ENCODE measurements at regions not wholly inside any gene's neighbourhood (a gene's known extent, or its start where the extent isn't known, plus 50 kb on each side); places are given as distances from the start of the nearest gene placed in this dataset.

- no peaks in the 10 kb centered on the region for H3K27me3 Mint-ChIP-seq
- no peak overlapping the region for H3K27ac Mint-ChIP-seq (ENCODE audit: low read depth)
- no peak overlapping the region for H3K4me3 Mint-ChIP-seq
- H3K4me1 Mint-ChIP-seq = no peaks in the 10 kb centered on the region
- DNase-seq (ENCODE audit: low spot score in 2 of 2) (no peak), ATAC-seq (replicated peaks; ENCODE audit: extremely low read depth, poor library complexity, severe bottlenecking) (no peak)
- peaks cover 8% of the 10 kb centered on the region for H3K9me3 Mint-ChIP-seq
- H3K36me3 Mint-ChIP-seq (ENCODE audit: insufficient read depth) = peaks cover 2% of the 10 kb centered on the region
These were observed 996.7 kb upstream of the CELF2 start for GRCh38 chr10:10020945-10021344.

- ATAC-seq (replicated peaks; ENCODE audit: extremely low read depth, poor library complexity, severe bottlenecking) = no peak
- H3K4me1 Mint-ChIP-seq = no peaks in the 10 kb centered on the region
- H3K4me3 Mint-ChIP-seq = no peak overlapping the region
- peaks cover 4% of the 10 kb centered on the region for H3K9me3 Mint-ChIP-seq
- H3K27me3 Mint-ChIP-seq = no peaks in the 10 kb centered on the region
- peaks cover 2% of the 10 kb centered on the region for H3K36me3 Mint-ChIP-seq (ENCODE audit: insufficient read depth)
- no peak for DNase-seq (ENCODE audit: low spot score in 2 of 2)
- H3K27ac Mint-ChIP-seq (ENCODE audit: low read depth) = no peak overlapping the region
These were observed 984.7 kb upstream of the CELF2 start for GRCh38 chr10:10032991-10033390.

- Mint-ChIP-seq H3K36me3 (ENCODE audit: insufficient read depth) (peaks cover 2% of the 10 kb centered on the region), H3K4me1 (no peaks in the 10 kb centered on the region), H3K27me3 (no peaks in the 10 kb centered on the region), H3K27ac (ENCODE audit: low read depth) (no peak overlapping the region), H3K4me3 (no peak overlapping the region), H3K9me3 (peaks cover 4% of the 10 kb centered on the region)
- ATAC-seq (replicated peaks; ENCODE audit: extremely low read depth, poor library complexity, severe bottlenecking) (no peak), DNase-seq (ENCODE audit: low spot score in 2 of 2) (no peak)
These were observed 979.3 kb upstream of the CELF2 start for GRCh38 chr10:10038348-10038747.

- H3K4me1 Mint-ChIP-seq = no peaks in the 10 kb centered on the region
- H3K27ac Mint-ChIP-seq (ENCODE audit: low read depth) = no peak overlapping the region
- H3K9me3 Mint-ChIP-seq = peaks cover 4% of the 10 kb centered on the region
- H3K36me3 Mint-ChIP-seq (ENCODE audit: insufficient read depth) = peaks cover 2% of the 10 kb centered on the region
- H3K27me3 Mint-ChIP-seq = no peaks in the 10 kb centered on the region
- DNase-seq (ENCODE audit: low spot score in 2 of 2) (no peak), ATAC-seq (replicated peaks; ENCODE audit: extremely low read depth, poor library complexity, severe bottlenecking) (no peak)
- no peak overlapping the region for H3K4me3 Mint-ChIP-seq
These were observed 978.1 kb upstream of the CELF2 start for GRCh38 chr10:10039595-10039994.

GRCh38 chr10:10043083-10043482 lies 974.6 kb upstream of the CELF2 start:
- Mint-ChIP-seq H3K9me3 (no peaks in the 10 kb centered on the region), H3K4me3 (no peak overlapping the region)
- DNase-seq (ENCODE audit: low spot score in 2 of 2) = no peak

GRCh38 chr10:10044922-10045764 lies 972.5 kb upstream of the CELF2 start:
- ATAC-seq (replicated peaks; ENCODE audit: extremely low read depth, poor library complexity, severe bottlenecking) (no peak), DNase-seq (ENCODE audit: low spot score in 2 of 2) (no peak)
- Mint-ChIP-seq H3K4me3 (no peak overlapping the region), H3K27me3 (no peaks in the 10 kb centered on the region), H3K36me3 (ENCODE audit: insufficient read depth) (no peaks in the 10 kb centered on the region), H3K4me1 (no peaks in the 10 kb centered on the region), H3K9me3 (peaks cover 6% of the 10 kb centered on the region), H3K27ac (ENCODE audit: low read depth) (no peak overlapping the region)

More at GRCh38 chr10:10043083-10043482, 974.6 kb upstream of the CELF2 start:
- Mint-ChIP-seq H3K27me3 (no peaks in the 10 kb centered on the region), H3K27ac (ENCODE audit: low read depth) (no peak overlapping the region), H3K36me3 (ENCODE audit: insufficient read depth) (no peaks in the 10 kb centered on the region), H3K4me1 (no peaks in the 10 kb centered on the region)
- ATAC-seq (replicated peaks; ENCODE audit: extremely low read depth, poor library complexity, severe bottlenecking) = no peak

- H3K4me1 Mint-ChIP-seq = no peaks in the 10 kb centered on the region
- no peaks in the 10 kb centered on the region for H3K27me3 Mint-ChIP-seq
- H3K36me3 Mint-ChIP-seq (ENCODE audit: insufficient read depth) = no peaks in the 10 kb centered on the region
- H3K4me3 Mint-ChIP-seq = no peak overlapping the region
- ATAC-seq (replicated peaks; ENCODE audit: extremely low read depth, poor library complexity, severe bottlenecking) = no peak
- H3K27ac Mint-ChIP-seq (ENCODE audit: low read depth) = no peak overlapping the region
- peaks cover 6% of the 10 kb centered on the region for H3K9me3 Mint-ChIP-seq
- no peak for DNase-seq (ENCODE audit: low spot score in 2 of 2)
These were observed 972.0 kb upstream of the CELF2 start for GRCh38 chr10:10045765-10046028.

- Mint-ChIP-seq H3K36me3 (ENCODE audit: insufficient read depth) (no peaks in the 10 kb centered on the region), H3K9me3 (peaks cover 6% of the 10 kb centered on the region), H3K27me3 (no peaks in the 10 kb centered on the region), H3K4me1 (no peaks in the 10 kb centered on the region), H3K27ac (ENCODE audit: low read depth) (no peak overlapping the region), H3K4me3 (no peak overlapping the region)
- DNase-seq (ENCODE audit: low spot score in 2 of 2) (no peak), ATAC-seq (replicated peaks; ENCODE audit: extremely low read depth, poor library complexity, severe bottlenecking) (no peak)
These were observed 970.2 kb upstream of the CELF2 start for GRCh38 chr10:10047426-10047825.

- H3K27ac Mint-ChIP-seq (ENCODE audit: low read depth) = no peak overlapping the region
- no peak overlapping the region for H3K4me3 Mint-ChIP-seq
- DNase-seq (ENCODE audit: low spot score in 2 of 2) = no peak
- no peak for ATAC-seq (replicated peaks; ENCODE audit: extremely low read depth, poor library complexity, severe bottlenecking)
- H3K9me3 Mint-ChIP-seq = peaks cover 11% of the 10 kb centered on the region
- H3K4me1 Mint-ChIP-seq = no peaks in the 10 kb centered on the region
- no peaks in the 10 kb centered on the region for H3K36me3 Mint-ChIP-seq (ENCODE audit: insufficient read depth)
- no peaks in the 10 kb centered on the region for H3K27me3 Mint-ChIP-seq
These were observed 964.6 kb upstream of the CELF2 start for GRCh38 chr10:10053051-10053450.

GRCh38 chr10:10054466-10054865 lies 963.2 kb upstream of the CELF2 start:
- H3K27ac Mint-ChIP-seq (ENCODE audit: low read depth) = no peak overlapping the region

GRCh38 chr10:10055656-10056442 lies 961.8 kb upstream of the CELF2 start:
- ATAC-seq (replicated peaks; ENCODE audit: extremely low read depth, poor library complexity, severe bottlenecking) = no peak
- H3K4me3 Mint-ChIP-seq = no peak overlapping the region
- no peak for DNase-seq (ENCODE audit: low spot score in 2 of 2)

More at GRCh38 chr10:10054466-10054865, 963.2 kb upstream of the CELF2 start:
- no peak for ATAC-seq (replicated peaks; ENCODE audit: extremely low read depth, poor library complexity, severe bottlenecking)
- no peaks in the 10 kb centered on the region for H3K27me3 Mint-ChIP-seq
- no peak overlapping the region for H3K4me3 Mint-ChIP-seq
- H3K9me3 Mint-ChIP-seq = peaks cover 5% of the 10 kb centered on the region
- no peak for DNase-seq (ENCODE audit: low spot score in 2 of 2)
- H3K36me3 Mint-ChIP-seq (ENCODE audit: insufficient read depth) = no peaks in the 10 kb centered on the region
- no peaks in the 10 kb centered on the region for H3K4me1 Mint-ChIP-seq

GRCh38 chr10:10056961-10057360 lies 960.7 kb upstream of the CELF2 start:
- no peak overlapping the region for H3K4me3 Mint-ChIP-seq
- H3K27ac Mint-ChIP-seq (ENCODE audit: low read depth) = no peak overlapping the region
- DNase-seq (ENCODE audit: low spot score in 2 of 2) (no peak), ATAC-seq (replicated peaks; ENCODE audit: extremely low read depth, poor library complexity, severe bottlenecking) (no peak)
- peaks cover 10% of the 10 kb centered on the region for H3K9me3 Mint-ChIP-seq
- no peaks in the 10 kb centered on the region for H3K4me1 Mint-ChIP-seq
- H3K27me3 Mint-ChIP-seq = no peaks in the 10 kb centered on the region
- no peaks in the 10 kb centered on the region for H3K36me3 Mint-ChIP-seq (ENCODE audit: insufficient read depth)

More at GRCh38 chr10:10055656-10056442, 961.8 kb upstream of the CELF2 start:
- no peaks in the 10 kb centered on the region for H3K36me3 Mint-ChIP-seq (ENCODE audit: insufficient read depth)
- H3K9me3 Mint-ChIP-seq = peaks cover 5% of the 10 kb centered on the region
- H3K4me1 Mint-ChIP-seq = no peaks in the 10 kb centered on the region
- H3K27ac Mint-ChIP-seq (ENCODE audit: low read depth) = no peak overlapping the region
- no peaks in the 10 kb centered on the region for H3K27me3 Mint-ChIP-seq

- H3K27me3 Mint-ChIP-seq = no peaks in the 10 kb centered on the region
- H3K4me1 Mint-ChIP-seq = no peaks in the 10 kb centered on the region
- no peak overlapping the region for H3K27ac Mint-ChIP-seq (ENCODE audit: low read depth)
- H3K36me3 Mint-ChIP-seq (ENCODE audit: insufficient read depth) = no peaks in the 10 kb centered on the region
- H3K9me3 Mint-ChIP-seq = peaks cover 5% of the 10 kb centered on the region
- no peak overlapping the region for H3K4me3 Mint-ChIP-seq
- ATAC-seq (replicated peaks; ENCODE audit: extremely low read depth, poor library complexity, severe bottlenecking) = no peak
- no peak for DNase-seq (ENCODE audit: low spot score in 2 of 2)
These were observed 950.0 kb upstream of the CELF2 start for GRCh38 chr10:10067644-10068043.
